OCI-LY7 (cell line): ENCODE measurements at regions not wholly inside any gene's neighbourhood (a gene's known extent, or its start where the extent isn't known, plus 50 kb on each side); places are given as distances from the start of the nearest gene placed in this dataset.

Experiments used
- EZH2phosphoT487 ChIP-seq: fragments of 200-600 bp; sonication (generic); IDR thresholded peaks from 2 replicates; pipeline ENCODE4 v1.6.1; 2018; ENCODE audit warnings: low read depth, borderline replicate concordance, mild to moderate bottlenecking, mixed run types, antibody characterized with exemption, low read length, moderate library complexity, mixed read lengths
- TF ChIP-seq, protein P1 (sequence below): fragments of 200-600 bp; sonication (generic); conservative IDR thresholded peaks from 2 replicates; pipeline ENCODE4 v1.5.1; 2014; ENCODE audit warnings: mild to moderate bottlenecking, antibody characterized with exemption, low read length, moderate library complexity, mixed read lengths

DNA sequence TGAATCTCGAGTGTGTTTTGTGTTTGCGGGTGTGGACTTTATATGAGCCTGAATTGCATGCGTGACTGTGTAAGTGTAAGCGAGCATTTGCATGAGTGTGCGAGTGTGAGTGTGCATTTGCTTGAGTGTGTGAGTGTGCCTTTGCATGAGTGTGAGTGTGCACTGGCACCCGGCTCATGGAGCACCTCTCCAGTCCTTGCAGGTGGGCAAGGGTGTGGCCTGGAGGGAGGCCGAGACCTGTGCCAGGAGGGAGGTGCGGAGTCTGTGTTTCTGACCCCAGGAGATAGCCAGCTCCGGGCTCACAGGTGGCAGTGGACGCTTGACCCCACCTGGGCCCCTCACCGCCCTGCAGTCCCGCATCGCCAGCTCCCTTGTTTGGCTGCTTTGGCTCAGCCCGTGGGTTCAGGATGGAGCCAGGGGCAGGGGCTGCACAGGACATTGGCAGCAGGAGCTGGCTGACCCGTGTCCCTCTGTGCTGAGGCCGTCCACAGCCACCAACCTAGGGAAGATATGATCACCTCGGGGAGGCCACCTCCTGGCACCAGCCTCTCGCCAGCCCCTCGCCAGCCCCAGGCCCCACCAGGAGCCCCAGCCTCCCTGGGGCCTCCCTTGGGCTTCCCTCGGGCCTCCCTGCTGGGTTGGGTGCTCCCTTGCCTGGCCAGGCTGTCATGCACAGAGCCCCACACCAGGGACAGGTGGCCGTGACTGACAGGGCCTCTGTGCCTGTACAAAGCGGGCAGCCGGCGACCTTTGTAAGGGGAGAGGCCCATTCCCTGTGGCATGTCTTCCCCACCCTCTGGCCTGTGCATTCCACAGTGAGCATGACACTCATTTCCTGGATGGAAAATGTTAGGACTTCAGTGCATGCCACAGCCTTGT, 81.6 kb downstream of the PTGR3 start:
- TF ChIP-seq, protein P1, sequence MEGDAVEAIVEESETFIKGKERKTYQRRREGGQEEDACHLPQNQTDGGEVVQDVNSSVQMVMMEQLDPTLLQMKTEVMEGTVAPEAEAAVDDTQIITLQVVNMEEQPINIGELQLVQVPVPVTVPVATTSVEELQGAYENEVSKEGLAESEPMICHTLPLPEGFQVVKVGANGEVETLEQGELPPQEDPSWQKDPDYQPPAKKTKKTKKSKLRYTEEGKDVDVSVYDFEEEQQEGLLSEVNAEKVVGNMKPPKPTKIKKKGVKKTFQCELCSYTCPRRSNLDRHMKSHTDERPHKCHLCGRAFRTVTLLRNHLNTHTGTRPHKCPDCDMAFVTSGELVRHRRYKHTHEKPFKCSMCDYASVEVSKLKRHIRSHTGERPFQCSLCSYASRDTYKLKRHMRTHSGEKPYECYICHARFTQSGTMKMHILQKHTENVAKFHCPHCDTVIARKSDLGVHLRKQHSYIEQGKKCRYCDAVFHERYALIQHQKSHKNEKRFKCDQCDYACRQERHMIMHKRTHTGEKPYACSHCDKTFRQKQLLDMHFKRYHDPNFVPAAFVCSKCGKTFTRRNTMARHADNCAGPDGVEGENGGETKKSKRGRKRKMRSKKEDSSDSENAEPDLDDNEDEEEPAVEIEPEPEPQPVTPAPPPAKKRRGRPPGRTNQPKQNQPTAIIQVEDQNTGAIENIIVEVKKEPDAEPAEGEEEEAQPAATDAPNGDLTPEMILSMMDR = no peak
- TF ChIP-seq EZH2phosphoT487 = no peak
